Keratinocyte (primary cell): ENCODE measurements at regions not wholly inside any gene's neighbourhood (a gene's known extent, or its start where the extent isn't known, plus 50 kb on each side); places are given as distances from the start of the nearest gene placed in this dataset.

Experiments used
- DNase-seq: peaks from one replicate; pipeline ENCODE4 v3.0.0-alpha.2; 2011; ENCODE audit warnings: low read depth, missing footprints, low spot score
- FAIRE-seq: peaks from 2 replicates; lab custom pipeline; 2011; peaks lifted over from hg19 to GRCh38; lab: Jason Lieb, UNC
- H2AFZ ChIP-seq: 2 replicates; pipeline ENCODE4 v1.6.0; 2012; ENCODE audit warnings: low read length, control low read depth, inconsistent platforms; ENCODE audit not compliant: control insufficient read depth
- H3K27ac ChIP-seq: 2 replicates; pipeline ENCODE4 v1.5.1; 2011; ENCODE audit warnings: low read length; ENCODE audit not compliant: control insufficient read depth, insufficient read depth
- H3K27me3 ChIP-seq: 3 replicates; pipeline ENCODE4 v1.6.0; 2011; ENCODE audit warnings: low read length; ENCODE audit not compliant: control insufficient read depth, insufficient read depth; ENCODE audit errors: extremely low read depth
- H3K36me3 ChIP-seq, 2 experiments: 2 replicates in 1 of 2; 3 replicates in 1 of 2; pipeline ENCODE4 v1.5.1; 2011; ENCODE audit warnings: low read length in 2 of 2, mild to moderate bottlenecking in 1 of 2; ENCODE audit not compliant: control insufficient read depth in 2 of 2, insufficient read depth in 2 of 2; ENCODE audit errors: extremely low read depth in 1 of 2
- H3K4me1 ChIP-seq: 3 replicates; pipeline ENCODE4 v1.5.1; 2011; ENCODE audit warnings: low read length; ENCODE audit not compliant: control insufficient read depth, insufficient read depth; ENCODE audit errors: extremely low read depth
- H3K4me2 ChIP-seq: 3 replicates; pipeline ENCODE4 v1.6.0; 2011; ENCODE audit warnings: low read depth, low read length; ENCODE audit not compliant: control insufficient read depth, insufficient read depth; ENCODE audit errors: extremely low read depth
- H3K4me3 ChIP-seq, 3 experiments: fragments of 200-600 bp in 1 of 3; sonication (generic) in 1 of 3; 2 replicates in 2 of 3; 3 replicates in 1 of 3; pipeline ENCODE4 v1.5.1; 2011 to 2016; ENCODE audit warnings: low read length in 3 of 3, mild to moderate bottlenecking in 3 of 3, control low read depth in 2 of 3, inconsistent platforms in 1 of 3, low read depth in 1 of 3, mixed read lengths in 1 of 3, mixed run types in 1 of 3, moderate library complexity in 1 of 3; ENCODE audit not compliant: control insufficient read depth in 2 of 3, insufficient read depth in 2 of 3; ENCODE audit errors: extremely low read depth in 1 of 3
- H3K79me2 ChIP-seq: 2 replicates; pipeline ENCODE4 v1.6.0; 2012; ENCODE audit warnings: low read length; ENCODE audit not compliant: control insufficient read depth, insufficient read depth
- H3K9ac ChIP-seq: 3 replicates; pipeline ENCODE4 v1.6.0; 2011; ENCODE audit warnings: low read length; ENCODE audit not compliant: control insufficient read depth, insufficient read depth; ENCODE audit errors: extremely low read depth
- H3K9me1 ChIP-seq: 3 replicates; pipeline ENCODE4 v1.6.0; 2011; ENCODE audit warnings: low read length; ENCODE audit not compliant: control insufficient read depth, insufficient read depth; ENCODE audit errors: extremely low read depth
- H3K9me3 ChIP-seq: 2 replicates; pipeline ENCODE4 v1.5.1; 2012; ENCODE audit warnings: low read depth, low read length; ENCODE audit not compliant: control insufficient read depth
- H4K20me1 ChIP-seq: 3 replicates; pipeline ENCODE4 v1.6.0; 2011; ENCODE audit warnings: low read length; ENCODE audit not compliant: control insufficient read depth, insufficient read depth; ENCODE audit errors: extremely low read depth
- EZH2 ChIP-seq: IDR thresholded peaks from one replicate; pipeline ENCODE4 v1.6.1; 2012; ENCODE audit warnings: inconsistent platforms, mild to moderate bottlenecking, low read length, moderate library complexity
- dilution Hi-C: fragments of 300-500 bp; cut with MboI; formaldehyde crosslinking; loops from one replicate; pipeline ENCODE4 v1.7.0; 2020; ENCODE audit warnings: low sequenced_read_pairs; ENCODE audit not compliant: extremely low pct_ligation_motif_present
- TF ChIP-seq, protein P1 (sequence below), 3 experiments: IDR thresholded peaks in 1 of 3; conservative IDR thresholded peaks in 1 of 3; optimal IDR thresholded peaks in 1 of 3; 2 replicates in 2 of 3; 3 replicates in 1 of 3; pipeline versions ENCODE3 to v1.5.1; 2011; ENCODE audit warnings: low read length in 3 of 3, mild to moderate bottlenecking in 3 of 3, moderate library complexity in 2 of 3, control low read depth in 1 of 3, inconsistent platforms in 1 of 3; ENCODE audit not compliant: insufficient read depth in 2 of 3; ENCODE audit errors: extremely low read depth in 1 of 3

DNA sequence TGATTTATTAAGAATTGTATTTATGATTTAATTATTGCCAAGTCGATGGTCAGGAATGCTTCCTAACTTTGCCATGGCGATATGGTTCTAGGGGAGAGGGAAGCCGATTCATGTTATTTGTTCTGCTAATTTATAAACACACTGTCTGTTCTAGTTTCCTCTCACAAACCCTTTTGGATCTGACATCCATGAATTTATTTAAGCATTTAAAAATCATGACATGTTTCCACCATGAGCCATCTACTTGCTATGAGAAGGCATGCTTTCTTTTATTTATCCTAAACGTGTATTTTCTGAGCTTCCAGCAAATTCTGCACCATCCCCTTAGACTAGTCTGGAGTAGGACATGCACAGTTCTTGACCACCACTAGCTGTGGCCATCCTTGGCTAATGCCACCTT is 136.6 kb upstream of the STC2 start:
- dilution Hi-C loops, result no loop called here
- Histone ChIP-seq H3K27me3 (no peaks in the 10 kb centered on the region), H4K20me1 (no peaks in the 10 kb centered on the region), H3K4me2 (no peak overlapping the region), H3K9me1 (no peaks in the 10 kb centered on the region), H3K27ac (no peak overlapping the region), H3K4me1 (no peaks in the 10 kb centered on the region), H3K9ac (no peak overlapping the region), H3K36me3 (no peaks in the 10 kb centered on the region), H3K4me3 (no peak overlapping the region), H3K79me2 (no peaks in the 10 kb centered on the region), H2AFZ (no peak overlapping the region), H3K9me3 (peaks cover 6% of the 10 kb centered on the region)
- DNase-seq (no peak), FAIRE-seq (no peak)
- no peak for TF ChIP-seq EZH2
- TF ChIP-seq, protein P1, sequence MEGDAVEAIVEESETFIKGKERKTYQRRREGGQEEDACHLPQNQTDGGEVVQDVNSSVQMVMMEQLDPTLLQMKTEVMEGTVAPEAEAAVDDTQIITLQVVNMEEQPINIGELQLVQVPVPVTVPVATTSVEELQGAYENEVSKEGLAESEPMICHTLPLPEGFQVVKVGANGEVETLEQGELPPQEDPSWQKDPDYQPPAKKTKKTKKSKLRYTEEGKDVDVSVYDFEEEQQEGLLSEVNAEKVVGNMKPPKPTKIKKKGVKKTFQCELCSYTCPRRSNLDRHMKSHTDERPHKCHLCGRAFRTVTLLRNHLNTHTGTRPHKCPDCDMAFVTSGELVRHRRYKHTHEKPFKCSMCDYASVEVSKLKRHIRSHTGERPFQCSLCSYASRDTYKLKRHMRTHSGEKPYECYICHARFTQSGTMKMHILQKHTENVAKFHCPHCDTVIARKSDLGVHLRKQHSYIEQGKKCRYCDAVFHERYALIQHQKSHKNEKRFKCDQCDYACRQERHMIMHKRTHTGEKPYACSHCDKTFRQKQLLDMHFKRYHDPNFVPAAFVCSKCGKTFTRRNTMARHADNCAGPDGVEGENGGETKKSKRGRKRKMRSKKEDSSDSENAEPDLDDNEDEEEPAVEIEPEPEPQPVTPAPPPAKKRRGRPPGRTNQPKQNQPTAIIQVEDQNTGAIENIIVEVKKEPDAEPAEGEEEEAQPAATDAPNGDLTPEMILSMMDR (optimal IDR thresholded peaks at IDR 0.05 in 1 of 3, IDR thresholded peaks at IDR 0.05 in 1 of 3, conservative IDR thresholded peaks at IDR 0.05 in 1 of 3; ENCODE audit: extremely low read depth in 1 of 3, insufficient read depth in 2 of 3, low read length in 3 of 3), result no peak

DNA sequence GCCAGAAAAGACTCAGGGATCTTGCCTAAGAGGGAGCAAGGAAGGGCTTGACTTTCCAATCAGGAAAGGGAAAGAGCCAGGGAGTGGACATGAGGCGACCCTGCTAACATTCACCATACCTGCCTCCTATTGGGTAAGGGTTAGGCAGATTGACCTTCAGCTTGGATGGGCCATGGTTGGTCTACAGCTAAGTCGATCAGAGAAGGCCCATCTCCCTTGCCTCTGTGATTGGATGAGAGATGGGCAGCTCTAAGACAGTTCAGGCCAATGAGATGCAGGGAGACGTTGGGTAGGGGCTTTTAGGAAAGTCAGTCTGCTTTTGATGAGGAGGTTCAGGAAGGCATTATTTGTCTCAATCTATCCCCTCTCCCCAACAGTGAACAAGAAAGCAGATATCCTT is 135.0 kb upstream of the STC2 start:
- TF ChIP-seq, protein P1 (optimal IDR thresholded peaks at IDR 0.05 in 1 of 3, IDR thresholded peaks at IDR 0.05 in 1 of 3, conservative IDR thresholded peaks at IDR 0.05 in 1 of 3; ENCODE audit: extremely low read depth in 1 of 3, insufficient read depth in 2 of 3, low read length in 3 of 3), result no peak
- TF ChIP-seq EZH2, result no peak
- Histone ChIP-seq H3K4me1 (no peaks in the 10 kb centered on the region), H3K9ac (no peak overlapping the region), H3K27ac (no peak overlapping the region), H3K9me1 (no peaks in the 10 kb centered on the region), H3K27me3 (no peaks in the 10 kb centered on the region), H3K79me2 (no peaks in the 10 kb centered on the region), H4K20me1 (no peaks in the 10 kb centered on the region), H3K4me3 (no peak overlapping the region), H3K9me3 (peaks cover 6% of the 10 kb centered on the region), H2AFZ (no peak overlapping the region), H3K36me3 (no peaks in the 10 kb centered on the region), H3K4me2 (no peak overlapping the region)
- FAIRE-seq, result no peak
- dilution Hi-C loops, result no loop called here
- no peak for DNase-seq
